BLaER1 treated with 17β-estradiol and CSF1 and Interleukin-3, amounts not matched to agents 10 nM and 100 nM (cell line): ENCODE measurements at regions not wholly inside any gene's neighbourhood (a gene's known extent, or its start where the extent isn't known, plus 50 kb on each side); places are given as distances from the start of the nearest gene placed in this dataset.
"Not testable (repeated sequence)": the region's sequence is repeated elsewhere in the genome, so short reads cannot be mapped to it uniquely, and the experiment has no call there.

Source experiments
- H3K27ac ChIP-seq, 11 experiments: shearing (Covaris generic); formaldehyde crosslinking; 2 replicates each; pipeline ENCODE4 v1.8.1; 2022
- H3K27me3 ChIP-seq, 11 experiments: shearing (Covaris generic); formaldehyde crosslinking; 2 replicates each; pipeline ENCODE4 v1.8.1; 2022
- H3K36me3 ChIP-seq, 11 experiments: shearing (Covaris generic); formaldehyde crosslinking; 2 replicates each; pipeline ENCODE4 v1.8.1; 2022
- H3K4me1 ChIP-seq, 10 experiments: shearing (Covaris generic); formaldehyde crosslinking; 2 replicates each; pipeline ENCODE4 v1.8.1; 2022
- H3K4me2 ChIP-seq, 11 experiments: shearing (Covaris generic); formaldehyde crosslinking; 2 replicates each; pipeline ENCODE4 v1.8.1; 2022
- H3K4me3 ChIP-seq, 10 experiments: shearing (Covaris generic); formaldehyde crosslinking; 2 replicates each; pipeline ENCODE4 v1.8.1; 2022
- H3K9ac ChIP-seq, 11 experiments: shearing (Covaris generic); formaldehyde crosslinking; 2 replicates each; pipeline ENCODE4 v1.8.1; 2022
- H3K9me3 ChIP-seq, 11 experiments: shearing (Covaris generic); formaldehyde crosslinking; replicated peaks in 1 of 11; 2 replicates each; pipeline ENCODE4 v1.8.1; 2022
- H4K20me1 ChIP-seq, 11 experiments: shearing (Covaris generic); formaldehyde crosslinking; 2 replicates each; pipeline ENCODE4 v1.8.1; 2022
- Cebpa-rat ChIP-seq, 11 experiments: shearing (Covaris generic); IDR thresholded peaks; 2 replicates each; pipeline ENCODE4 v1.8.1; 2022

GRCh38 chr12:104906695-104907094 is 51.4 kb downstream of the SLC41A2 start:
- no peak overlapping the region for H3K4me2 ChIP-seq

GRCh38 chr12:104905446-104905845 is 52.6 kb downstream of the SLC41A2 start:
- not testable (repeated sequence) for H3K9ac ChIP-seq, H3K4me2 ChIP-seq, H3K36me3 ChIP-seq, H3K4me1 ChIP-seq, H3K27me3 ChIP-seq, H4K20me1 ChIP-seq, H3K27ac ChIP-seq, H3K4me3 ChIP-seq, H3K9me3 ChIP-seq

More at GRCh38 chr12:104906695-104907094, 51.4 kb downstream of the SLC41A2 start:
- TF ChIP-seq Cebpa-rat (IDR thresholded peaks at IDR 0.05): no peak
- Histone ChIP-seq H3K9ac (no peak overlapping the region), H3K36me3 (no peaks in the 10 kb centered on the region), H3K27me3 (no peaks in the 10 kb centered on the region), H3K27ac (no peak overlapping the region), H3K9me3 (peaks cover 0 to 8% (median 0%) of the 10 kb centered on the region in 11 experiments; a peak in 1 of 22 replicates), H4K20me1 (no peaks in the 10 kb centered on the region), H3K4me1 (no peaks in the 10 kb centered on the region), H3K4me3 (no peak overlapping the region)

GRCh38 chr12:104903648-104904423 is 54.3 kb downstream of the SLC41A2 start:
- Histone ChIP-seq H3K4me1 (no peaks in the 10 kb centered on the region), H3K36me3 (no peaks in the 10 kb centered on the region), H3K27ac (no peak overlapping the region), H3K9ac (no peak overlapping the region), H3K4me2 (no peak overlapping the region), H4K20me1 (no peaks in the 10 kb centered on the region), H3K27me3 (no peaks in the 10 kb centered on the region), H3K4me3 (no peak overlapping the region), H3K9me3 (peaks cover 5 to 18% (median 10%) of the 10 kb centered on the region in 11 experiments; a peak in 20 of 22 replicates)
- TF ChIP-seq Cebpa-rat (IDR thresholded peaks at IDR 0.05): no peak

GRCh38 chr12:104902125-104902524 is 56.0 kb downstream of the SLC41A2 start:
- Histone ChIP-seq H3K9me3 (peaks cover 5 to 21% (median 13%) of the 10 kb centered on the region in 11 experiments; a peak in 20 of 22 replicates), H3K4me1 (no peaks in the 10 kb centered on the region), H3K9ac (no peak overlapping the region), H3K4me3 (no peak overlapping the region), H3K27ac (no peak overlapping the region), H3K36me3 (no peaks in the 10 kb centered on the region), H3K4me2 (no peak overlapping the region), H4K20me1 (no peaks in the 10 kb centered on the region), H3K27me3 (no peaks in the 10 kb centered on the region)
- TF ChIP-seq Cebpa-rat (IDR thresholded peaks at IDR 0.05): no peak

GRCh38 chr12:104896710-104897109 is 61.4 kb downstream of the SLC41A2 start:
- H3K27ac ChIP-seq: no peak overlapping the region
- H3K36me3 ChIP-seq: no peaks in the 10 kb centered on the region
- H3K27me3 ChIP-seq: no peaks in the 10 kb centered on the region
- no peaks in the 10 kb centered on the region for H3K4me1 ChIP-seq
- no peak overlapping the region for H3K4me2 ChIP-seq
- no peak overlapping the region for H3K9ac ChIP-seq
- no peak overlapping the region for H3K4me3 ChIP-seq
- no peak for TF ChIP-seq Cebpa-rat (IDR thresholded peaks at IDR 0.05)
- no peaks in the 10 kb centered on the region for H4K20me1 ChIP-seq
- H3K9me3 ChIP-seq: peaks cover 5 to 15% (median 13%) of the 10 kb centered on the region in 11 experiments; a peak in 20 of 22 replicates

GRCh38 chr12:104896146-104896545 is 61.9 kb downstream of the SLC41A2 start:
- Histone ChIP-seq H3K27ac (no peak overlapping the region), H3K9me3 (peaks cover 5 to 15% (median 13%) of the 10 kb centered on the region in 11 experiments; a peak in 20 of 22 replicates), H4K20me1 (no peaks in the 10 kb centered on the region), H3K9ac (no peak overlapping the region), H3K4me2 (no peak overlapping the region), H3K4me1 (peaks cover 0 to under 1% (median 0%) of the 10 kb centered on the region in 10 experiments; a peak in 3 of 20 replicates), H3K4me3 (no peak overlapping the region), H3K27me3 (no peaks in the 10 kb centered on the region), H3K36me3 (no peaks in the 10 kb centered on the region)
- no peak for TF ChIP-seq Cebpa-rat (IDR thresholded peaks at IDR 0.05)

GRCh38 chr12:104895415-104895814 is 62.7 kb downstream of the SLC41A2 start:
- no peak for TF ChIP-seq Cebpa-rat (IDR thresholded peaks at IDR 0.05)
- no peak overlapping the region for H3K4me2 ChIP-seq
- no peak overlapping the region for H3K9ac ChIP-seq
- H3K27me3 ChIP-seq: no peaks in the 10 kb centered on the region
- peaks cover 0 to 8% (median 0%) of the 10 kb centered on the region in 10 experiments; a peak in 7 of 20 replicates for H3K4me1 ChIP-seq
- H3K36me3 ChIP-seq: no peaks in the 10 kb centered on the region
- no peak overlapping the region for H3K4me3 ChIP-seq
- H3K9me3 ChIP-seq: peaks cover 5 to 15% (median 13%) of the 10 kb centered on the region in 11 experiments; a peak in 20 of 22 replicates
- no peaks in the 10 kb centered on the region for H4K20me1 ChIP-seq
- no peak overlapping the region for H3K27ac ChIP-seq

GRCh38 chr12:104890476-104891096 is 67.5 kb downstream of the SLC41A2 start:
- Histone ChIP-seq H3K4me2 (peak overlapping the region in 4 of 11 experiments; percentile 18 to 60 (median 54); a peak in 7 of 22 replicates), H3K4me3 (no peak overlapping the region), H4K20me1 (no peaks in the 10 kb centered on the region), H3K36me3 (no peaks in the 10 kb centered on the region), H3K27ac (no peak overlapping the region), H3K4me1 (peaks cover 0 to 27% (median 0%) of the 10 kb centered on the region in 10 experiments; a peak in 7 of 20 replicates), H3K9me3 (no peaks in the 10 kb centered on the region), H3K27me3 (no peaks in the 10 kb centered on the region), H3K9ac (no peak overlapping the region)
- TF ChIP-seq Cebpa-rat (IDR thresholded peaks at IDR 0.05): no peak

GRCh38 chr12:104889735-104890134 is 68.4 kb downstream of the SLC41A2 start:
- Histone ChIP-seq H4K20me1 (no peaks in the 10 kb centered on the region), H3K9ac (no peak overlapping the region), H3K27me3 (no peaks in the 10 kb centered on the region), H3K4me2 (peak overlapping the region in 2 of 11 experiments; percentile 51 to 60; a peak in 3 of 22 replicates), H3K36me3 (no peaks in the 10 kb centered on the region), H3K4me1 (peaks cover 0 to 27% (median 0%) of the 10 kb centered on the region in 10 experiments; a peak in 7 of 20 replicates), H3K4me3 (no peak overlapping the region), H3K27ac (no peak overlapping the region), H3K9me3 (no peaks in the 10 kb centered on the region)
- no peak for TF ChIP-seq Cebpa-rat (IDR thresholded peaks at IDR 0.05)
